ENCODE measurements at regions not wholly inside any gene's neighbourhood (a gene's known extent, or its start where the extent isn't known, plus 50 kb on each side); places are given as distances from the start of the nearest gene placed in this dataset.

- TF ChIP-seq TAF1 (IDR thresholded peaks at IDR 0.05; ENCODE audit: borderline replicate concordance, insufficient read depth, low read length) (no peak), POLR2AphosphoS5 (IDR thresholded peaks at IDR 0.05; ENCODE audit: low read depth, low read length) (no peak), REST (IDR thresholded peaks at IDR 0.05; ENCODE audit: insufficient read depth in 1 of 2, low read depth in 2 of 2, low read length in 2 of 2) (no peak), SIN3A (IDR thresholded peaks at IDR 0.05; ENCODE audit: borderline replicate concordance, insufficient read depth, low read length) (no peak), FOXP2 (optimal IDR thresholded peaks at IDR 0.05; ENCODE audit: borderline replicate concordance, extremely low read depth, extremely low read length, insufficient read depth) (no peak)
These were observed 513.5 kb downstream of the MTRR start for GRCh38 chr5:8382456-8382855.

Data from PFSK-1 (cell line).